ENCODE measurements at regions not wholly inside any gene's neighbourhood (a gene's known extent, or its start where the extent isn't known, plus 50 kb on each side); places are given as distances from the start of the nearest gene placed in this dataset.

- no TSS peak for BruUV-seq (replicated peaks)
- RAD21 ChIA-PET (ENCODE audit: low non-redundant PET in 1 of 2, low total read pairs in 2 of 2, uncharacterized antibody in 2 of 2, unreplicated experiment in 2 of 2): no interaction called here
- no peaks in the 10 kb centered on the region for H4K20me1 ChIP-seq (ENCODE audit: insufficient read depth)
- H3K27ac ChIP-seq (ENCODE audit: low read depth, low read length): no peak overlapping the region
- no peaks in the 10 kb centered on the region for H3K36me3 ChIP-seq (ENCODE audit: control insufficient read depth in 1 of 2, insufficient read depth in 2 of 2, low read length in 2 of 2)
- ATAC-seq (no peak), DNase-seq (ENCODE audit: low read depth, low spot score) (no peak)
- H3K4me1 ChIP-seq (ENCODE audit: control insufficient read depth in 1 of 2, insufficient read depth in 2 of 2, low read length in 2 of 2): peaks cover 0 to 17% of the 10 kb centered on the region in 2 experiments; a peak in 2 of 4 replicates
- CTCF ChIA-PET: no interaction called here
- no peak for TF ChIP-seq ELF1 (IDR thresholded peaks at IDR 0.05; ENCODE audit: borderline replicate concordance, low read depth)
- no peak for TF ChIP-seq CEBPB (IDR thresholded peaks at IDR 0.05; ENCODE audit: low read depth)
- no peak for TF ChIP-seq ATF3 (IDR thresholded peaks at IDR 0.05)
- TF ChIP-seq ZFX (IDR thresholded peaks at IDR 0.05): no peak
- no peak for TF ChIP-seq POLR2A (IDR thresholded peaks at IDR 0.05; ENCODE audit: borderline replicate concordance, extremely low read depth, insufficient read depth, insufficient read length)
- TF ChIP-seq RAD21 (IDR thresholded peaks at IDR 0.05; ENCODE audit: low read depth): no peak
- TF ChIP-seq YY1 (IDR thresholded peaks at IDR 0.05; ENCODE audit: extremely low read depth, insufficient replicate concordance, low read depth, low read length): no peak
- TF ChIP-seq SP1 (IDR thresholded peaks at IDR 0.05; ENCODE audit: low read depth): no peak
- peaks cover 3 to 5% of the 10 kb centered on the region in 2 experiments; a peak in 2 of 4 replicates for H3K9me3 ChIP-seq (ENCODE audit: control insufficient read depth in 1 of 2, insufficient read depth in 1 of 2, low read depth in 1 of 2, low read length in 2 of 2)
- H3K4me2 ChIP-seq (ENCODE audit: low read length): no peak overlapping the region
- intact Hi-C loops (cut with micrococcal nuclease): no loop called here
- no peaks in the 10 kb centered on the region for H3K9me2 ChIP-seq (ENCODE audit: insufficient read depth)
- no peaks in the 10 kb centered on the region for H3K79me2 ChIP-seq (ENCODE audit: insufficient read depth, low read length)
- POLR2A ChIA-PET: no interaction called here
- no peaks in the 10 kb centered on the region for H3K27me3 ChIP-seq (ENCODE audit: insufficient read depth, low read length)
- H3K9ac ChIP-seq (ENCODE audit: low read length): no peak overlapping the region
- H2AFZ ChIP-seq (ENCODE audit: low read depth, low read length, poor library complexity, severe bottlenecking): no peak overlapping the region
- no peak overlapping the region for H3K4me3 ChIP-seq (replicated peaks in 1 of 2; ENCODE audit: low read depth in 1 of 2, low read length in 2 of 2)
These were observed 171.8 kb upstream of the LPP start for GRCh38 chr3:187982142-187982541.

- ChIA-PET POLR2A (interaction anchor here (1.0 kb wide), 1 partner anchor 238 kb away, joined by 3 read pairs; the partner anchor contains the start of gene BCL6), CTCF (no interaction called here), RAD21 (ENCODE audit: low non-redundant PET in 1 of 2, low total read pairs in 2 of 2, uncharacterized antibody in 2 of 2, unreplicated experiment in 2 of 2) (no interaction called here)
- no peaks in the 10 kb centered on the region for H4K20me1 ChIP-seq (ENCODE audit: insufficient read depth)
- BruUV-seq (replicated peaks): no TSS peak
- DNase-seq (ENCODE audit: low read depth, low spot score) (no peak), ATAC-seq (no peak)
- no peak overlapping the region for H3K27ac ChIP-seq (ENCODE audit: low read depth, low read length)
- H3K4me3 ChIP-seq (replicated peaks in 1 of 2; ENCODE audit: low read depth in 1 of 2, low read length in 2 of 2): no peak overlapping the region
- H3K79me2 ChIP-seq (ENCODE audit: insufficient read depth, low read length): no peaks in the 10 kb centered on the region
- intact Hi-C loops (cut with micrococcal nuclease): no loop called here
- H3K9me2 ChIP-seq (ENCODE audit: insufficient read depth): no peaks in the 10 kb centered on the region
- H3K36me3 ChIP-seq (ENCODE audit: control insufficient read depth in 1 of 2, insufficient read depth in 2 of 2, low read length in 2 of 2): no peaks in the 10 kb centered on the region
- H3K4me1 ChIP-seq (ENCODE audit: control insufficient read depth in 1 of 2, insufficient read depth in 2 of 2, low read length in 2 of 2): peaks cover 0 to 22% of the 10 kb centered on the region in 2 experiments; a peak in 2 of 4 replicates
- H3K9ac ChIP-seq (ENCODE audit: low read length): no peak overlapping the region
- no peaks in the 10 kb centered on the region for H3K9me3 ChIP-seq (ENCODE audit: control insufficient read depth in 1 of 2, insufficient read depth in 1 of 2, low read depth in 1 of 2, low read length in 2 of 2)
- H2AFZ ChIP-seq (ENCODE audit: low read depth, low read length, poor library complexity, severe bottlenecking): no peak overlapping the region
- no peak overlapping the region for H3K4me2 ChIP-seq (ENCODE audit: low read length)
- H3K27me3 ChIP-seq (ENCODE audit: insufficient read depth, low read length): no peaks in the 10 kb centered on the region
- TF ChIP-seq ZNF274 (IDR thresholded peaks at IDR 0.05; ENCODE audit: low read depth, low read length) (no peak), JUND (IDR thresholded peaks at IDR 0.05) (no peak), MAX (IDR thresholded peaks at IDR 0.05) (no peak), SP1 (IDR thresholded peaks at IDR 0.05; ENCODE audit: low read depth) (no peak), EZH2phosphoT487 (IDR thresholded peaks at IDR 0.05; ENCODE audit: borderline replicate concordance) (no peak), SIN3A (IDR thresholded peaks at IDR 0.05; ENCODE audit: low read depth) (no peak), TCF7L2 (IDR thresholded peaks at IDR 0.05; ENCODE audit: borderline replicate concordance, extremely low read depth, insufficient read depth, insufficient read length) (no peak), YY1 (IDR thresholded peaks at IDR 0.05; ENCODE audit: extremely low read depth, insufficient replicate concordance, low read depth, low read length) (no peak), POLR2A (IDR thresholded peaks at IDR 0.05; ENCODE audit: borderline replicate concordance, extremely low read depth, insufficient read depth, insufficient read length) (no peak), RAD21 (IDR thresholded peaks at IDR 0.05; ENCODE audit: low read depth) (no peak), SRF (IDR thresholded peaks at IDR 0.05; ENCODE audit: low read depth) (no peak), REST (IDR thresholded peaks at IDR 0.05; ENCODE audit: low read depth) (no peak)
These were observed 170.4 kb upstream of the LPP start for GRCh38 chr3:187983484-187984124.

Data from HCT116 (cell line).